ENCODE measurements at regions not wholly inside any gene's neighbourhood (a gene's known extent, or its start where the extent isn't known, plus 50 kb on each side); places are given as distances from the start of the nearest gene placed in this dataset.

- Mint-ChIP-seq H3K4me1 (no peaks in the 10 kb centered on the region), H3K27ac (no peak overlapping the region), H3K27me3 (no peaks in the 10 kb centered on the region), H3K36me3 (ENCODE audit: low read depth) (no peaks in the 10 kb centered on the region), H3K9me3 (no peaks in the 10 kb centered on the region), H3K4me3 (no peak overlapping the region)
- ChIA-PET CTCF (no interaction called here), POLR2A (no interaction called here)
- no peak for ATAC-seq (ENCODE audit: low read depth)
- intact Hi-C loops (cut with micrococcal nuclease): no loop called here
- TF ChIP-seq CTCF (IDR thresholded peaks at IDR 0.05): no peak
- no peak for DNase-seq
These were observed 218.3 kb upstream of the CST7 start for GRCh38 chr20:24730750-24731149.

- POLR2A ChIA-PET: no interaction called here
- ATAC-seq (ENCODE audit: low read depth): no peak
These were observed 217.8 kb upstream of the CST7 start for GRCh38 chr20:24731312-24731711.

GRCh38 chr20:24732076-24732475, 217.0 kb upstream of the CST7 start:
- TF ChIP-seq CTCF (IDR thresholded peaks at IDR 0.05): no peak
- Mint-ChIP-seq H3K4me3 (no peak overlapping the region), H3K27me3 (no peaks in the 10 kb centered on the region), H3K4me1 (no peaks in the 10 kb centered on the region), H3K27ac (no peak overlapping the region), H3K36me3 (ENCODE audit: low read depth) (no peaks in the 10 kb centered on the region), H3K9me3 (no peaks in the 10 kb centered on the region)
- ChIA-PET POLR2A (no interaction called here), CTCF (no interaction called here)
- ATAC-seq (ENCODE audit: low read depth): no peak
- DNase-seq: no peak
- intact Hi-C loops (cut with micrococcal nuclease): no loop called here

More at GRCh38 chr20:24731312-24731711, 217.8 kb upstream of the CST7 start:
- intact Hi-C loops (cut with micrococcal nuclease): no loop called here
- DNase-seq: no peak
- no peaks in the 10 kb centered on the region for H3K36me3 Mint-ChIP-seq (ENCODE audit: low read depth)
- no peaks in the 10 kb centered on the region for H3K27me3 Mint-ChIP-seq
- H3K9me3 Mint-ChIP-seq: no peaks in the 10 kb centered on the region
- H3K27ac Mint-ChIP-seq: no peak overlapping the region
- TF ChIP-seq CTCF (IDR thresholded peaks at IDR 0.05): no peak
- no peak overlapping the region for H3K4me3 Mint-ChIP-seq
- H3K4me1 Mint-ChIP-seq: no peaks in the 10 kb centered on the region
- CTCF ChIA-PET: no interaction called here

- POLR2A ChIA-PET: no interaction called here
- Mint-ChIP-seq H3K27me3 (no peaks in the 10 kb centered on the region), H3K27ac (no peak overlapping the region), H3K4me3 (no peak overlapping the region), H3K36me3 (ENCODE audit: low read depth) (no peaks in the 10 kb centered on the region), H3K4me1 (no peaks in the 10 kb centered on the region), H3K9me3 (no peaks in the 10 kb centered on the region)
- CTCF ChIA-PET: no interaction called here
- TF ChIP-seq CTCF (IDR thresholded peaks at IDR 0.05): no peak
- ATAC-seq (ENCODE audit: low read depth) (no peak), DNase-seq (no peak)
- intact Hi-C loops (cut with micrococcal nuclease): no loop called here
These were observed 216.5 kb upstream of the CST7 start for GRCh38 chr20:24732599-24732998.

- H3K4me3 Mint-ChIP-seq: no peak overlapping the region
- H3K27me3 Mint-ChIP-seq: no peaks in the 10 kb centered on the region
- intact Hi-C loops (cut with micrococcal nuclease): no loop called here
- H3K36me3 Mint-ChIP-seq (ENCODE audit: low read depth): no peaks in the 10 kb centered on the region
- no peak for TF ChIP-seq CTCF (IDR thresholded peaks at IDR 0.05)
- ATAC-seq (ENCODE audit: low read depth) (no peak), DNase-seq (no peak)
- ChIA-PET CTCF (no interaction called here), POLR2A (no interaction called here)
- no peaks in the 10 kb centered on the region for H3K4me1 Mint-ChIP-seq
- no peak overlapping the region for H3K27ac Mint-ChIP-seq
- H3K9me3 Mint-ChIP-seq: no peaks in the 10 kb centered on the region
These were observed 215.7 kb upstream of the CST7 start for GRCh38 chr20:24733416-24733815.
